Testis (tissue), 2 donors: ENCODE measurements at regions not wholly inside any gene's neighbourhood (a gene's known extent, or its start where the extent isn't known, plus 50 kb on each side); places are given as distances from the start of the nearest gene placed in this dataset.

Source experiments
- DNase-seq: peaks from one replicate; pipeline ENCODE4 v3.0.0-alpha.2; 2019
- H3K27ac ChIP-seq, 2 donors: fragments of 200-600 bp; sonication (generic); one replicate each; pipeline ENCODE4 v1.5.1; 2019
- H3K27me3 ChIP-seq: fragments of 200-600 bp; sonication (generic); one replicate; pipeline ENCODE4 v1.5.1; 2019
- H3K36me3 ChIP-seq: fragments of 200-600 bp; sonication (generic); one replicate; pipeline ENCODE4 v1.5.1; 2017; ENCODE audit warnings: low read depth; ENCODE audit errors: missing control alignments
- H3K4me1 ChIP-seq: fragments of 200-600 bp; sonication (generic); one replicate; pipeline ENCODE4 v1.5.1; 2019
- H3K4me3 ChIP-seq, 2 donors: fragments of 200-600 bp; sonication (generic); one replicate each; pipeline ENCODE4 v1.5.1; 2017 to 2019
- H3K9me3 ChIP-seq: fragments of 200-600 bp; sonication (generic); one replicate; pipeline ENCODE4 v1.5.1; 2017
- POLR2A ChIP-seq: fragments of 450-650 bp; IDR thresholded peaks from one replicate; pipeline ENCODE4 v1.6.1; 2017; ENCODE audit warnings: antibody characterized with exemption, mild to moderate bottlenecking, moderate library complexity
- WGBS, 2 donors: methylation state at CpG; one replicate each; pipeline ENCODE4 v1.1.5; 2018; 5-methylcytosine and 5-hydroxymethylcytosine counted together
- intact Hi-C: fragments of 100-400 bp; cut with DNase I; formaldehyde crosslinking; loops from one replicate; pipeline ENCODE4 v1.15.1; 2023; ENCODE audit warnings: low total_unique reads
- TF ChIP-seq, protein P1 (sequence below), 3 experiments: fragments of 450-650 bp in 2 of 3; fragments of 200-600 bp in 1 of 3; sonication (generic) in 1 of 3; IDR thresholded peaks; one replicate each; pipeline ENCODE4 v1.5.1; 2016 to 2019; ENCODE audit warnings: antibody characterized with exemption in 3 of 3, mild to moderate bottlenecking in 2 of 3, moderate library complexity in 1 of 3

DNA sequence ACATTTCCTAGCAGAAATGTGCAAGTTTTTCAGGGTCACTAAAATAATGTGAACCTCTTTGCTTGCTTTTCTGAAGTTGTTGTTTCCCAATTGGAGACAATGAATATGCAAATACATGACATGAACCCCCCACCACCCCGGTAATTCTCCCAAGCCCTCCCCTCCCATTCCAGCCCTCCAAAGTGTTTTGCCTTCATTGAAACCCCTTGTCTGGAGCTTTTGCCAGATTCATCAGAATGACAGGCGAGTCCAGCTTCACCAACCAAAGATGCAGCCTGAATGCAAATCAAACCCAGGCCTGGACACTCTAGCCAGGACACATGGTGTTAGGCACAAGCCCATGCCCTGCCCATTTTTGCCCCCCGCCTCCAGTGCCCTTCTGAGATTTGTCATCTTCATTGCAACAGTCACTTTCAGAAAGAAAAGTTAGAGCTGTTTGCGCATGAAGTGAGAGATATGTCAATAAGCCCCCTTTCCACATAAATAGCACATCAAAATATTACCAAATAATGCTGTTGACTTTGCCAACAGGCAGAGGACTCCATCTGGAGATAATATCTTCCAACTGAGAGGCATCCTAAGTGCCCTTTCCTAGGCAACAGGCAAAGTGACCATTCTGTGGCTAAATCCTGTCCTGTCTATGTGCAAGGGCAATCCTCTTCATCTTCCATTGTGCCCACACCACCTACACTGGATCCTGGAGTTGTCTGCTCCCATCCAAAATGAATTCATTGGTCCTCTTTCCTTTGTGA, 145.6 kb upstream of the NFIA start:
- intact Hi-C loops = no loop called here
- DNase-seq = no peak
- no peak overlapping the region for H3K27ac ChIP-seq
- H3K9me3 ChIP-seq = no peaks in the 10 kb centered on the region
- H3K4me3 ChIP-seq = no peak overlapping the region
- no peaks in the 10 kb centered on the region for H3K27me3 ChIP-seq
- no peak for TF ChIP-seq POLR2A
- TF ChIP-seq, protein P1, sequence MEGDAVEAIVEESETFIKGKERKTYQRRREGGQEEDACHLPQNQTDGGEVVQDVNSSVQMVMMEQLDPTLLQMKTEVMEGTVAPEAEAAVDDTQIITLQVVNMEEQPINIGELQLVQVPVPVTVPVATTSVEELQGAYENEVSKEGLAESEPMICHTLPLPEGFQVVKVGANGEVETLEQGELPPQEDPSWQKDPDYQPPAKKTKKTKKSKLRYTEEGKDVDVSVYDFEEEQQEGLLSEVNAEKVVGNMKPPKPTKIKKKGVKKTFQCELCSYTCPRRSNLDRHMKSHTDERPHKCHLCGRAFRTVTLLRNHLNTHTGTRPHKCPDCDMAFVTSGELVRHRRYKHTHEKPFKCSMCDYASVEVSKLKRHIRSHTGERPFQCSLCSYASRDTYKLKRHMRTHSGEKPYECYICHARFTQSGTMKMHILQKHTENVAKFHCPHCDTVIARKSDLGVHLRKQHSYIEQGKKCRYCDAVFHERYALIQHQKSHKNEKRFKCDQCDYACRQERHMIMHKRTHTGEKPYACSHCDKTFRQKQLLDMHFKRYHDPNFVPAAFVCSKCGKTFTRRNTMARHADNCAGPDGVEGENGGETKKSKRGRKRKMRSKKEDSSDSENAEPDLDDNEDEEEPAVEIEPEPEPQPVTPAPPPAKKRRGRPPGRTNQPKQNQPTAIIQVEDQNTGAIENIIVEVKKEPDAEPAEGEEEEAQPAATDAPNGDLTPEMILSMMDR (IDR thresholded peaks at IDR 0.05) = no peak
- 75 to 85% methylated on average over 4 of the region's 4 CpGs for WGBS, 2 donors
- peaks cover 9% of the 10 kb centered on the region for H3K4me1 ChIP-seq
- H3K36me3 ChIP-seq = no peaks in the 10 kb centered on the region

DNA sequence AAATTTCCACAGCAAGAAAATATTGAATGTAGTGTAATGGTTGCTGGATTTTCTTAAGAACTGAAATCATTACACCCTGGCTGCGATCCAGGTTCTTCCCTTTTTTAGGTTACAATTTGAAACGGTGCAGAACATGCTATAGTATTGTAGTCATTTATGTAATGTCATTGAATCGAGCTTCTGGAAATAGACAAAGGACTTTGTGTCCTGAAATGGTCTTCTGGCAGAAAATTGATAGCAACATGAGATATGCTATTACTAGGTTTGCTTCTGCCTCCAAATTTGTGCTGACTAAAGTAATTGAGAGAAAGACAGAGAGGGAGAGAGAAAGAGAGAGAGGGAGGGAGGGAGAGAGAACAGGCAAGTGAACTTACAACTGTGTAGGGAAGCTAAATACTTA, 146.2 kb upstream of the NFIA start:
- Histone ChIP-seq H3K4me3 (no peak overlapping the region), H3K4me1 (peaks cover 9% of the 10 kb centered on the region), H3K36me3 (no peaks in the 10 kb centered on the region), H3K9me3 (no peaks in the 10 kb centered on the region), H3K27me3 (no peaks in the 10 kb centered on the region), H3K27ac (no peak overlapping the region)
- TF ChIP-seq, protein P1 (IDR thresholded peaks at IDR 0.05) = no peak
- no peak for TF ChIP-seq POLR2A
- intact Hi-C loops = no loop called here
- peak; percentile 52 for DNase-seq
- 18 to 40% methylated on average over 3 of the region's 3 CpGs for WGBS, 2 donors

DNA sequence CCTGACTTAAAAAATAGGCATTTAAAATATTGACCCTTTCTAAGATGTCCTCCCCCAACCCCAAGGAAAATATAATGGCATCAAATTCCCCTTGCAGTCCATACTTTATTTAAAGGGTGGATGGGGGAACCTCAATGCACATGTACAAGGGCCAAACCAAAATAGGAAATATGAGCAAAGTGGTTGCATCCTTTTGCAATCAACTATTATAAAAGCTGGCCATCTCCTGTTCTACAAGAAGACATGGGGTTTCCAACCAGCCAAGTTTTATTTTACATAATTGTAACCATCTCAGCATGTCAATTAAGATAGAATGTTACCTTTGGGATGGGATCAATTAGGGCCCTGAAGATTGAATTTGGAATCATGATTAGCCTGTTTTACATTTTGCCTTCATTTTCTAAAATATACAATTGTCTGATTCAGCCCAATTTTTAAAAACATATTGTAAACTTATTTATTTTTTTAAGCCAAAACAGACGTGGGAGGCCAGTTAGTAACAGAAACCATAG, 146.7 kb upstream of the NFIA start:
- DNase-seq = no peak
- WGBS, 2 donors = 39 to 47% methylated on average over 1 of the region's 1 CpG
- Histone ChIP-seq H3K4me3 (no peak overlapping the region), H3K36me3 (no peaks in the 10 kb centered on the region), H3K27me3 (no peaks in the 10 kb centered on the region), H3K9me3 (no peaks in the 10 kb centered on the region), H3K27ac (no peak overlapping the region), H3K4me1 (peaks cover 9% of the 10 kb centered on the region)
- TF ChIP-seq, protein P1 (IDR thresholded peaks at IDR 0.05) = no peak
- no peak for TF ChIP-seq POLR2A
- intact Hi-C loops = no loop called here

DNA sequence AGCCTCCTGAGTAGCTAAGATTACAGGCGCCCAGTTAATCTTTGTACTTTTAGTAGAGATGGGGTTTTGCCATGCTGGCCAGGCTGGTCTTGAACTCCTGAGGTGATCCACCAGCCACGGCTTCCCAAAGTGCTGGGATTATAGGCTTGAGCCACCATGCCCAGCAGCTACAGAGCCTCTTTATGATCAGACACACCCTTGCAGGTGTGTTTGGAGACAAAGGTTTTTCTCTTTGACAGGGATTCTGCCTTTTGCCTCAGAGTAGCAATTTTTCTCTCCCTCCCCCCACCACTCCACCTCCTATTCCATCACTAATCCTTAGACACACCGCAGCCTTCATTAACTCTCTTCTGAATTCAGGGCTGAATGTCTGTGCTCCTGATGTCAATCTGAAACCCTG, 152.2 kb upstream of the NFIA start:
- peaks cover 3% of the 10 kb centered on the region for H3K4me1 ChIP-seq
- no peak overlapping the region for H3K27ac ChIP-seq
- no peaks in the 10 kb centered on the region for H3K9me3 ChIP-seq
- intact Hi-C loops = no loop called here
- 85 to 86% methylated on average over 2 to 3 of the region's 3 CpGs for WGBS, 2 donors
- no peak for DNase-seq
- H3K4me3 ChIP-seq = no peak overlapping the region
- no peaks in the 10 kb centered on the region for H3K36me3 ChIP-seq
- TF ChIP-seq POLR2A = no peak
- TF ChIP-seq, protein P1 (IDR thresholded peaks at IDR 0.05) = no peak
- H3K27me3 ChIP-seq = no peaks in the 10 kb centered on the region
